ENCODE measurements at regions not wholly inside any gene's neighbourhood (a gene's known extent, or its start where the extent isn't known, plus 50 kb on each side); places are given as distances from the start of the nearest gene placed in this dataset.

GRCh38 chr5:3120028-3120427 lies 368.6 kb upstream of the IRX2 start:
- TF ChIP-seq CTCF (IDR thresholded peaks at IDR 0.05) (no peak), POLR2A (IDR thresholded peaks at IDR 0.05) (no peak)
